NCI-H1105 (cell line): ENCODE measurements at regions not wholly inside any gene's neighbourhood (a gene's known extent, or its start where the extent isn't known, plus 50 kb on each side); places are given as distances from the start of the nearest gene placed in this dataset.
"Not testable (repeated sequence)": the region's sequence is repeated elsewhere in the genome, so short reads cannot be mapped to it uniquely, and the experiment has no call there.

ENCODE experiments used
- DNase-seq: peaks from one replicate; lab custom pipeline; 2025; lab: John Stamatoyannopoulos, UW

DNA sequence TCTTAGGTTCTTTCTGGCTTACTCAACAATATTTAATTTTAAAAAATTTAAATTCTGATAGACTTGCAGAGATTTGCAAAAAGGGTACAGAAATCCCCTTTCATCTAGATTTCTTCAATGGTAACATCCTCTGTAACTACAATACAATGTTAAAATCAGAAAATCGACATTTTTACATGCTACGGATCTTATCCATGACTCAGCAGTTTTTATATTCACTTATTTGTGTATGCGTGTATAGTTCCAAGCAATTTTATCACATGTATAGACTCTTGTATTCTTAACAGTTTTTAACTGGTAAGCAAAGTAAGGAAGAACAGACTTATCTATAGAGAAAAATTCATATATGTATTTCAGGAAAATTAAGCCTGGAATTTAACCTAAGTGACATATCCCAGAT lies 256.1 kb upstream of the MEX3C start:
- DNase-seq, result no peak

DNA sequence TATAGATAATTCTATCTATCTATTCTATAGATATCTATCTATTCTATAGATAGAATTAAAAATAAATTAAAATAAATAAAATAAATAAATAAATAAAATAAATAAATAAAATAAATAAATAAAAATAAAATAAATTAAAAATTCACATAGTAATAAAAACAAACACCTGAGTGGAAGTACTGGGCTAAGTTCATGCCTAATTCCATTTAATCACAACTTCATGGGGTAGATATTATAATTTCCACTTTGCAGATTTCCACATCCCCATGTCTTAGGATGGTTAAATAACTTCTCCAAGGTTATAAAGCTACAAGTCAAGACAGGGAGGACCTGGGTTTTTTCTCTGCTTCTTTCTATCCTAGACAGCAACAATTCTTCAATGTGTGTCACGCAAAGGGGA lies 261.4 kb upstream of the MEX3C start:
- no peak for DNase-seq

- no peak for DNase-seq
Measured at GRCh38 chr18:51461956-51462355, 264.5 kb upstream of the MEX3C start.

GRCh38 chr18:51463483-51464136 lies 266.1 kb upstream of the MEX3C start:
- DNase-seq, result no peak

DNA sequence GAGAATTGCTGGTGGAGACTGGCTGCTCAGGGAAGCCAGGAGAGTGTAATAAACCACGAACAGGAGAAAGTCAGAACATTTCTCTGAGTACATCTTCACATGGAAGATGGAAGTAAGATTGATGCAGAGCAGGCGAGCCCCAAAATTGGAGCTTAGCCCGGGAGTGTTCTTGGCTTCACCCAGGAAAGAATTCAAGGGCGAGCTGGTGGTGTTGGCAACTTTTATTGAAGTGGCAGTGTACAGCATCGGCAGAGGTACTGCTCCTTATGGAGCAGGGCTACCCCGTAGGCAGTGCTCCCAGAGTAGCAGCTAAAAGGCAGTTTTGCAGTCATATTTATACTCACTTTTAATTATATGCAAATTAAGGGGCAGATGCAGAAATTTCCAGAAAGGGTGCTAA lies 281.4 kb upstream of the MEX3C start:
- no peak for DNase-seq

- DNase-seq, result no peak
Measured at GRCh38 chr18:51479736-51480135, 282.3 kb upstream of the MEX3C start.

- DNase-seq, result no peak
Measured at GRCh38 chr18:51480407-51481261, 283.2 kb upstream of the MEX3C start.

DNA sequence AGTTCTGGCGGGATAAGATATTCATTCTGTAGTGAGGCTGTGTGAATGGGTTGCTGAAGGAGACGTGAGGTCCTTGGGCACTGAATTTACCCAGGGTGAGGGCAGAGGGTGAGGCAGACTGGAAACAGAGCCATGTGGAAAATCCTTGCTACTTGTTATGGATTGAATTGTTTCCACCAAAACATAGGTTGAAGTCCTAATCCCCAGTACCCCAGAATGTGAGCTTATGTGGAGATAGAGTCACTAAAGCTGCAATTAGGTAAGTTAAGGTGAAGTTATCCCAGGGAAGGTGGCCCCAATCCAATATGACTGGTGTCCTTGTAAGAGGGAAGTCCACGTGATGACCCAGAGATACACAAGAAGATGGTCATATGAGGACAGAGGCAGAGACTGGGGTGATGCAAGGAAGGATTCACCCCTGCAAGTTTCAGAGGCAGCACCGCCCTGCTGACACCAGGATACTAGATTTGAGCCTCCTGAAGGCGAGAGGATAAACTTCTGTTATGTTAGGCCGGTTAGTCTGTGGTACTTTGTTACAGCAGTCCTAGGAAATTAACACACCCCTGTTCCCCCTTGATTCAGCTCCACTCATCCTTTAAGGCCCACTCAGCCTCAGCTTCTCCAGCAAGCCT lies 289.4 kb upstream of the MEX3C start:
- DNase-seq, result no peak

DNA sequence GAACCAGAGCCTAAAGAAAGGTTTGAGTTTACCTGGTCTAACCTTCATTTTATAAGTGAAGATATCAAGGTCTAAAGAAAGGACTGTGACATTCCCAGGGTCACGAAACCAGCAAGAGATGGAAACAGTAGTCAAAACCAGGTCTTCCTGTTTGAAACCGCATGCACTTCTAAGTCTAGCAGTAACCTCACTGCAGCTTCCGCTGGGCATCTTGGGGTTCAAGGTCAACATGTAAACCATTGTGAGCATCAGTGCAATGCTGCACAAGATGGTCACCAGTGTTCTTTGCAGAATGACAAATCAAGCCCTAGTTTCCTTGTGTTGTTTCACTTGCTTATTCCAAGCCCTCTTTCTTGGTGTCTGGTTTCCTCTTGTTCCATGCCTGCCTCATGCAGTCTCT lies 292.9 kb upstream of the MEX3C start:
- DNase-seq, result no peak

DNA sequence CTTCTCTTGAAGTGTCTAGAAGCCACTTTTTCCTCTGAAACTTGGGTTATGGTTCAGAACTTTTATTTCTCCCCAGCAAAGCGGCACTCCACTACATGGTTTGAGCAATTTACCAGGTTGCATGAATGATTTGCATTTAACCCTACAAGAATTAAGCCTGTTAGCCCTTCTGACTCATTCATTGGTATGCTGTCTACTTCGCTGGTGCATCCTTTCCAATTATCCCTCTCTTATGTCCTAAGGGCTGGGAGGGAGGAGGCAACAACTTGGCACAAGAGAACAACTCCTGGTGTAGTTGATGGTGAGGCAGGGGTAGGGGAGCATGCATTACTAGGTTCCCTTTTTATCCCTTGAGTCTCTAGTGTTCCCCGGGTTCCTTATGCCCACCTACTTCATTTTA lies 293.4 kb upstream of the MEX3C start:
- DNase-seq, result no peak

DNA sequence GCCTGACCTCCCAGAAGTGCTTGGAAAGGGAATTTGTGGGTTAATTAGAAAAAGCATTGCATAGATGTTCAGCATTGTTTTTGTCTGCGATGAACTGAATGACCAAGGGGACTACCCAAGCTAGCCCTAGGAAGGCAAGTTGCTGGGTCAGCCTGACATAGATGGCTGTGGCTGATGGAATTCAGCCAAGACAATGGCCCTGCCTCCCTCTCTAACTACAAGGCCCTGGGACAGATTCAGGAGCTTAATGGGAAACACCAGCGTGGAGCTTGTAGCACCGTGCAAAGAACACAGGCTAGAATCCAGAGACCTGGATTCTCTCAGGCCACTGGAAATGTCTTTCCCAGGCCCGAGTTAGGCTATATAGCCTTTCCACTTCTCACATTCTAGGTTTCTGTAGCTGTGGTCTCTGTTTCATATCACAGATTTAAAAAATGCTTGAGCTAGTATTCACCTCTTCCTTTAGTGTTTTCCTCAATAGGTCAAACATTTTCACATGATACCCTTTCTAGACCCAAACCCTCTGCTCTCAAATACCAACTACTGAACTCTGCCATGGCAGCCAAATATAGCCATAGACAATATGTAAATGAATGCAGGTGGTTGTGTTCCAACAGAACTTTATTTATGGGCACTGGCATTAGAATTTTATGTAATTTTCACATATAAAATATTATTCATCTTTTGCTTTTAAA lies 294.3 kb upstream of the MEX3C start:
- no peak for DNase-seq

DNA sequence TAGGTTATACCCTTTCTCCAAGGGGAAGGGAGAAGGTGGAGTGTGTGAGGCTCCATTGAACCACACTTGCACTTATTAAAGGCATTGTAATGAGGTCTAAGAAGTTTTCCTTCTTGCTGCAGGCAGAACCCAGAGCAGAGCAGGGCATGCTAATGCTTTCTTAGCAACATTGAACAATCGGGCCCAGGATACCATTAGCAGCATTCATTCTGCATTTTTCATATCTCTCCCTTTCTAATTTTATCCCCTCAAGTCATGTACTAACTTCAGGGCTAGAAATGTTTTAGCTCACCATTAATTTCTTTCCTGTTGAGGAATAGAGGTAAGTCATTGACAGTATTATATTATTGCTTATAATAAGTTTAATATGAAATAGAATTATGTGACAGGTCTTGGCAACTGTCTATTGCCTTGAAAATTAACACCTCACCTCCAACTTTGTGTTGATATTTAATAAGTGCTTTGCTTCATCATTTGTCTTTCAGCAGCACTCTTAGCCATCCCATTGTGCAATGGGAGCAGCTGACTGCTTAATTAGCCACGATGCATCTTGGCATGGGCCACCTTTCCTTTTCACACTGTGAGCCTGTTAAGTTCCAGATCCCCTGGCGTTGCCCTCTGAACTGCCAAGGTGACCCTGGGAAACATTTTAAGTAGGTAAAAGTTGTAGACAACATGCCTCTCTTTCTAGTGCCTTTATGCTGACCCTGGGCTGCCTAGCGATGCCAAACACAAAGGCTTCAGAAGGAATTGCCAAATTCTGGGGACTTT lies 300.8 kb upstream of the MEX3C start:
- no peak for DNase-seq

- no peak for DNase-seq
Measured at GRCh38 chr18:51503351-51503750, 305.9 kb upstream of the MEX3C start.

DNA sequence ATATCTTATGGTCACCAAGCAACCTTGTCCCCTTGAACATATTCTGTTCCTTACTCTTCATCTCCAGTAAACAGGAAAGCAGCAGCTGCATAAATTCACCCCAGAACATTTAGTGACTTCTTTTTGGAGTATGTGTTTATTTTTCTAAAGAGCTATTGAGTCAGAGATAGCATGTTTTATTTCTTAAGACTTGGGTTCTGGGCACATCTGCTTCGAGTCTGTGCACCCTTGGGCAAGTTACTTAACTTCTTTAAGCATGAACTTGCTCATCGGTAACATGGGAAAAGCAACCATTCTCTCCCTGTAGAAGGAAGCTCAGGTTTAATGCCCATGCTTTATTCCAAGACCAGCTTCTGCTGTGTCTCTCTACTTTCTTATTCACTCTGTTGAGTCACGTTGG lies 309.3 kb upstream of the MEX3C start:
- no peak for DNase-seq

DNA sequence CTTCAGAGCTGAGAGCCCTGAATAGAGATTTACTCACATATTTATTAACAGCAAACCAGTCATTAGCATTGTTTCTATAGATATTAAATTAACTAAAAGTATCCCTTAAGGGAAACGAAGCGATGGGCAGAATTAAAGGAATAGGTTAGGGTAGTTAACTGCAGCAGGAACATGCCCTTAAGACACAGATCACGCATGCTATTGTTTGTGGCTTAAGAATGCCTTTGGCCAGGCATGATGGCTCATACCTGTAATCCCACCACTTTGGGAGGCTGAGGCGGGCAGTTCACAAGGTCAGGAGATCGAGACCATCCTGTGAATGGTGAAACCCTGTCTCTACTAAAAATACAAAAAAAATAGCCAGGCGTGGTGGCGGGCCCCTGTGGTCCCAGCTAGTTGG lies 310.9 kb upstream of the MEX3C start:
- not testable (repeated sequence) for DNase-seq

DNA sequence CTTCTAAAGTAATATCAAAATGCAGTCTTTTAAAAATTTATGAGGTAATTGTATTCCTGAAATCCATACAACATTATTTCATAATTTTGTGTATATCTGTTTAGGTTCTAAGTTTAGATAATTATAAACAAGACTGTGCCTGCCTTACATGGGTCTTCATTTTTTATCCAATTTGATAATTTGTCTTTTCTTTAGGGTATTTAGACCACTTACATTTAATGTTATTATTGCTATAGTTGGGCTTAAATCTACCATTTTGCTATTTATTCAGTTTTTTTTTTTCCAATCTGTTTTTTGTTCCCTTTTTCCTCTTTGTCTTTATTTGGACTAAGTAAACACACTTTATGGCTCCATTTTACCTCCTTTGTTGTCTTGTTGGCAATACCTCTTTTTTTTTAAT lies 312.5 kb upstream of the MEX3C start:
- no peak for DNase-seq

- no peak for DNase-seq
Measured at GRCh38 chr18:51513517-51513916, 316.0 kb upstream of the MEX3C start.

DNA sequence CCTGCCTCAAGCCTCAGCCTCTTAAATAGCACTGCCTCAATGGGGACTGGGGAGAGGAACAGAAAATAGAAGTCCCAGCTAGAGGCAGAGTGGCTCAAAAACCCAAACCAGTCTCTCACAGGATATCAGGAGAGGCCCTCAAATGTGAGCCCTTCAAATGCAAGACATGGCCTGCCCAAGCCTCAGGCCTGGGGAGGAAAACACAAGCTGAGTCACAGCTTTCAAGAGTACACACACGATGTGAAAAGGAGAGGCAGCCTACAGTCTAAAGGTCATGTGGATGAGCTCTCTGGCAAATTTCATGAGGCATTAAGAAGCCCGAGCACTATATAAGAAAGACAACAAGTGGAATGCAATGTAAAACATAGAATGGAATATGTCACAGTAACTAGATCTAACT lies 316.6 kb upstream of the MEX3C start:
- DNase-seq, result no peak

GRCh38 chr18:51516478-51517038 lies 319.1 kb upstream of the MEX3C start:
- DNase-seq, result no peak

DNA sequence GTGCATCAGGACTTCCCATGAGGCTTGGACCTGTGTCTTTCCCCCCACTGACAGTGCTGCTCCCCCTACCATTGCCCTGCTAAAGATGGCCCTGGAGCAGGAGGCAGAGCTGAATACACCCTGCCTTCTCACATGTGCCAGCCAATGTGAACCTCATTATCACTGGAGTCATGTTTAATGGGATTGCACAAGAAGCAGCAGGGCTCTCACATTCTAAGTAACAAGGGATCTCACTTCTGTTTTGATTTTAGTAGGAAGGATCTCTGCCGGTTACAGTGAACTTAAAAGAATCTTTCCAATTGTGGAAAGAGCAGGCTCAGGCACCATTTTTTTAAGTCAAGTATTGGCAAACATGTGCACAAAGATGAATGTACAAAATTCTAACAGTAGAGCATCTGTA lies 322.1 kb upstream of the MEX3C start:
- no peak for DNase-seq

DNA sequence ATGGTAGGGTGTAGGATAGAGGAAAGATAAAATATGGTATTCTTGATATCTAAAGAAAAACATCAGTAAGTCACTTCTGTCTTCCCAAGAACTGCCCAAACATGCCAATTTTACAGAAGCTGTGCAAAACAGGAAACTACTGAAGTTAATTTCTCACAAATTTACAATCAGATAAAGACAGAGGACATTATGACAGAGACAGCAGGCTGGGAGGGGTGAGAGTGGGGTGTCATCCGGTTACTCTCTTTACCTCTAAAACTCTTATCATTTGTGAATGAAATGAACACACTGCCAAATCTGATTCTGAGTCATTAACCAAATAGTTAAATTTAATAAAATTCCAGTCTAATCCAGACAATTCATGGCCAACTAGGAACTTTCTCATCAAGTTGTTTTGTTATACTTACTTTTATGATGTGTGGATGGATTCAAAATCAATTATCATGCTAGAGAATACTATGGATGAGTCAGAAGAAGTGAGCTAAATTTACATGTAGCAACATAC lies 323.2 kb upstream of the MEX3C start:
- DNase-seq, result no peak
